ENCODE measurements at regions not wholly inside any gene's neighbourhood (a gene's known extent, or its start where the extent isn't known, plus 50 kb on each side); places are given as distances from the start of the nearest gene placed in this dataset.

GRCh38 chr3:25094932-25095685 is 333.0 kb upstream of the RARB start:
- H3K4me3 ChIP-seq (ENCODE audit: low read depth, low read length), result no peak overlapping the region
- DNase-seq (ENCODE audit: low read depth), result no peak

GRCh38 chr3:25096536-25096935 is 331.5 kb upstream of the RARB start:
- no peak for DNase-seq (ENCODE audit: low read depth)
- H3K4me3 ChIP-seq (ENCODE audit: low read depth, low read length), result no peak overlapping the region

GRCh38 chr3:25097023-25097422 is 331.0 kb upstream of the RARB start:
- H3K4me3 ChIP-seq (ENCODE audit: low read depth, low read length), result no peak overlapping the region
- DNase-seq (ENCODE audit: low read depth), result no peak

- no peak for DNase-seq (ENCODE audit: low read depth)
- H3K4me3 ChIP-seq (ENCODE audit: low read depth, low read length), result no peak overlapping the region
Observed at GRCh38 chr3:25099666-25100065, 328.4 kb upstream of the RARB start.

- H3K4me3 ChIP-seq (ENCODE audit: low read depth, low read length), result no peak overlapping the region
- DNase-seq (ENCODE audit: low read depth), result no peak
Observed at GRCh38 chr3:25103391-25103790, 324.7 kb upstream of the RARB start.

GRCh38 chr3:25107918-25108617 is 320.0 kb upstream of the RARB start:
- no peak for DNase-seq (ENCODE audit: low read depth)
- H3K4me3 ChIP-seq (ENCODE audit: low read depth, low read length), result no peak overlapping the region

- DNase-seq (ENCODE audit: low read depth), result no peak
- H3K4me3 ChIP-seq (ENCODE audit: low read depth, low read length), result no peak overlapping the region
Observed at GRCh38 chr3:25110642-25111041, 317.4 kb upstream of the RARB start.

- no peak overlapping the region for H3K4me3 ChIP-seq (ENCODE audit: low read depth, low read length)
- no peak for DNase-seq (ENCODE audit: low read depth)
Observed at GRCh38 chr3:25113891-25114290, 314.2 kb upstream of the RARB start.

- no peak for DNase-seq (ENCODE audit: low read depth)
- H3K4me3 ChIP-seq (ENCODE audit: low read depth, low read length), result no peak overlapping the region
Observed at GRCh38 chr3:25114532-25114931, 313.5 kb upstream of the RARB start.

GRCh38 chr3:25117005-25117593 is 311.0 kb upstream of the RARB start:
- H3K4me3 ChIP-seq (ENCODE audit: low read depth, low read length), result no peak overlapping the region
- DNase-seq (ENCODE audit: low read depth), result no peak

- no peak overlapping the region for H3K4me3 ChIP-seq (ENCODE audit: low read depth, low read length)
- DNase-seq (ENCODE audit: low read depth), result no peak
Observed at GRCh38 chr3:25119682-25120081, 308.4 kb upstream of the RARB start.

GRCh38 chr3:25120665-25121064 is 307.4 kb upstream of the RARB start:
- DNase-seq (ENCODE audit: low read depth), result no peak

GRCh38 chr3:25125201-25125600 is 302.9 kb upstream of the RARB start:
- DNase-seq (ENCODE audit: low read depth), result no peak
- no peak overlapping the region for H3K4me3 ChIP-seq (ENCODE audit: low read depth, low read length)

More at GRCh38 chr3:25120665-25121064, 307.4 kb upstream of the RARB start:
- no peak overlapping the region for H3K4me3 ChIP-seq (ENCODE audit: low read depth, low read length)

GRCh38 chr3:25128735-25129134 is 299.3 kb upstream of the RARB start:
- H3K4me3 ChIP-seq (ENCODE audit: low read depth, low read length), result no peak overlapping the region
- no peak for DNase-seq (ENCODE audit: low read depth)

- no peak overlapping the region for H3K4me3 ChIP-seq (ENCODE audit: low read depth, low read length)
- no peak for DNase-seq (ENCODE audit: low read depth)
Observed at GRCh38 chr3:25130724-25131520, 297.1 kb upstream of the RARB start.

GRCh38 chr3:25133588-25133987 is 294.5 kb upstream of the RARB start:
- DNase-seq (ENCODE audit: low read depth), result no peak
- H3K4me3 ChIP-seq (ENCODE audit: low read depth, low read length), result no peak overlapping the region

- no peak for DNase-seq (ENCODE audit: low read depth)
- H3K4me3 ChIP-seq (ENCODE audit: low read depth, low read length), result no peak overlapping the region
Observed at GRCh38 chr3:25137606-25138005, 290.5 kb upstream of the RARB start.

- H3K4me3 ChIP-seq (ENCODE audit: low read depth, low read length), result no peak overlapping the region
- no peak for DNase-seq (ENCODE audit: low read depth)
Observed at GRCh38 chr3:25139267-25139666, 288.8 kb upstream of the RARB start.

- H3K4me3 ChIP-seq (ENCODE audit: low read depth, low read length), result no peak overlapping the region
- no peak for DNase-seq (ENCODE audit: low read depth)
Observed at GRCh38 chr3:25142609-25143355, 285.3 kb upstream of the RARB start.
